Esophagus mucosa (tissue), 1 donor: ENCODE measurements at regions not wholly inside any gene's neighbourhood (a gene's known extent, or its start where the extent isn't known, plus 50 kb on each side); places are given as distances from the start of the nearest gene placed in this dataset.
"Not testable (repeated sequence)": the region's sequence is repeated elsewhere in the genome, so short reads cannot be mapped to it uniquely, and the experiment has no call there.

Experiments used
- ATAC-seq: fragments of 200-7000 bp; cut with Tn5 transposase; one replicate; pipeline ENCODE4 v1.9.1; 2020
- donor health status: DM: yes; HTN: yes; CAD: no.

DNA sequence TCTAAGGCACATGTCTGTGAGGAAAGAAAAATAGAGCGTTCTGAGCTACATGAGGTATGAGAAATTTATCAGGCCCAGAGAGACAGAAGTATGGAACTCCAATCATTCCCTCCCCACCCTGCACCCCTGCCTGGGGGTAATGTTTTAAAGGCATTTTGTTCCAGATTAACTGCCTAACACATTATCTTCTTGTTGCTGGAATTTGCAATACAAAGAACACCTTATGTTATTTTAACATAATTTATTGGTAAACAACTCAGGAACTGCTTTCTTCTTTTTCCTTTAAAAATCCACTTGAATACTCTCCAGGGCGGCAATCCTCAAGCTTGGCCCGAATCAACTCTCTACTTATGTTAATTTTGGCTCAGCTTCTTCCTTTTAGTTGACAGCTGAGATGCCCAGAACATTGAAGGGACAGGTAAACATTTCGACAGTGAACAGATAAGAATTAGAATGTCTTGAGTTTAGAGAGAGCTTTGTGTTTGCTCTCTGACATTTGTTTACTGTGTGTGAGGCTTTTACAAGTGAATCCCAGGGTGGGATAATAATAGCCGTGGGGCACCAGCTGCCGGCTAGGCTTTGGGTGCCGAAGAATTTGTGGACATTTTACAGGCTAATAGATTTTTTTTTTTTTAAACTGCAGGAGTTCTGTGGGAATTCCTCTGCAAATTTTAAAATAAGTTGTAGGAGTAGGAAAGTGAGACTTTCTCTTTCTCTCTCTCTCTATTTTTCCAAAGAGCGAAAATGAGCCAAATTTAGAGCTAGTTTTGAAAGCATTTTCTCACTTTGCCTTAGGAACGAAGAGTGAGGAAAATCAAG lies 96.4 kb upstream of the TAF11L2 start:
- no peak for ATAC-seq

DNA sequence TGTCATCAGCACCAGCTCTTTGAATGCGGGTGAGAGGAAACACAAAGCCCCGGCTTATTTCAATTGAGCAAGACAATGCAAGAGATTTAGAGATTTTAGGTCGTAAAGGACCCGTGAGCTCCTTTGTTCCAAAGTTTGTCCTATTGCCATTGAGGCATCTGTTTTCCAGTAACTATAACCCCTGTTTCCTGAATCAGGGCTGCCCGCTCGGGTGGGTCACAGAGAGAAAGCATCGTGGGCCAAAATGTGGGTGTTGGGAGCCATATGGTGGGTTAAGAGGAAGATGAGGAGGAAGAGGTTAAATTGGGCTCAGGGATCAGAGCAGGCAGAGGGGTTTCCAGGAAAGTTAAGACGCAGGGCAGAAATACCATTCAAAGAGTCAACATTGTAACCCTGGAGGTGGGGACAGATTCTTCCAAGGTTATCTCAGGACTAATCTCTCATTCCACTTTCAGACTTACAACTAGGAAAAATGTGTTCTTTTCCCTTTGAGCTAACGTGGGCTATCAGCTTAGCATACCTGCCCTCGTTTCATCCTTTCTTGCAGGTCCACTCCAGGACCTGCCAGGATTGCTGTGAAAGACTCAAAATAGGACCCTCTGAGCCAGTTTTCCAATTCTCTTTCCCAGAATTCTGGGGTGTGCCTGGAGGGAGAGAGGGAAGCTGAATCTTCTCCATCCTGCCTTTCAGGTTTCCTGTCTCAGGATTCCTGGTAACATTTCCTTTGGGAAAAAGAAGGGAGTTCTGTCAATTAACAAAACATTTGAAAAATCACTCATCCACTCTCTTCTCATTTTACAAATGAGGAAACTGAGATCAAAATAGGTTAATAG lies 95.5 kb upstream of the TAF11L2 start:
- no peak for ATAC-seq

DNA sequence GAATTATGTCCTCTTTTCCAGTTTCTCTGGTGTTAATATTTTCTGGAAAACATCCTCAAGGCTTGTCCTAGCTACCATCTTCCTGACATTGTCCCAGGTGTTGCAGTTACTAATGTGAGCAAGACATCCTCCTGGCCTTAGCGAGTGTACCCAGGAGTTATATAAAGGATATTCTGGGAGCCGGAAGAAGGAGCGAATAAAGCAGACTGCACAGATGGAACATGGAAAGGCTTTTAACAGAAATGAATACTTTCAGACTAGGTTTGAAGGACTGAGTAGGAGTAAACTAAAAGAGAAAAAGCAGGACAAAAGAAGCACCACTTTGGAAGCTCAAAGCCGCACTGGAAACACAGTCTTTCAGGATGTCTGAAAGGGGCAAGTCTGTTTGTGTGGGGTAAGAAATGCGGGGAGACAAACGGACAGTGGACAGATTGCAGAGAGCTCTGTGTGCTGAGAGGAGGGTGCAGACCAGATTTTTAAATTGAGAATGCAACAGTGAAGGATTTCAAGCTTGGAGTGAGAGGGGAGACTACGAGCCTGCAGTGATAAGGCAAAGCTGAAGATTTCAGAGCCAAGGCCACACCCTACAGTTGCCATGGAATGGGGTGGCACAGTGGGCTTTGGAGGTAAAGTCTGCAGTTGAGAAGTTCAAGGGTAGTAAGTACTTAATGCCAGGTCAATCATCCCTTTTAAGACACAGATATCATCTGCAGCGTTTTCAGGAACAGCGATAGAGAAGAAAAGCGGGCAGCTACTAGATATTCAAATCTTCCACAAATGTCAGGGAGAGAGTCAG lies 94.1 kb upstream of the TAF11L2 start:
- no peak for ATAC-seq

DNA sequence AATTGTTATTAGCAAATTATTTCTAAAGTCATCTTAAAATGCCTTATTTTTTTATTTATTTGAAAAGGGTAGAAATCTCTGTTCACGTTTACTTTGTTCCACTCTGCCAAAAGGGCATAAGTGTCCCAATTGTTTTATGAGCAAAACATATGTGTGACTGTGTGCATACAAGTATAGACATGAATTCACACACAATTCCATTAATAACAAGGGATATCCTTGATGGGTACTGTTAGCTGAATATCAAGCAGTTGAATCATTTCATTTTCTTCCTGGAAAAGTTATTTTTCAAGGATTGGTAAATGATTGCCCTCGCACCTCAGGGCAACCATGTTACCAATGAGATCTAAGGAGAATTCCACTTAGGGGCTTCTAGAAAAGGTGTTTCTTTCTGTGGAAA lies 92.1 kb upstream of the TAF11L2 start:
- no peak for ATAC-seq

DNA sequence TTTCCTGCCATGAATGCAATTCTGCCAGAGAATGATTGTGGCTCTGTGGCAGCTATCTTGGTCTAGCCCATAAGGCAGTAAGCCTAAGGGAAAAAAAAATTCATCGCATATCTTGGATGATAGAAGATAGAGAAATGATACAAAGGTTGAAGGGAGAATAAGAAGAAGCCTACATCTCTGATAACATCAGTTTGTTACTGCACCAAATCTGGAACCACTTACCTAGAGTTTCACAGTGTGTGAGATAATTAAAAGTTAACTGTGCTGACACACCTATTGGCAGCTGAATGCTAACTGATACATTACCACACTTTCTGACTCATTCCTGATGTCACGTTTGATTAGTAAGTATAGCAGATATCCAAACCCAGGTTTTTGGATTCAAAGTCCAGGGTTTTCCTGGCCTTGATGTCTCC lies 91.6 kb upstream of the TAF11L2 start:
- peak; percentile 39 for ATAC-seq

DNA sequence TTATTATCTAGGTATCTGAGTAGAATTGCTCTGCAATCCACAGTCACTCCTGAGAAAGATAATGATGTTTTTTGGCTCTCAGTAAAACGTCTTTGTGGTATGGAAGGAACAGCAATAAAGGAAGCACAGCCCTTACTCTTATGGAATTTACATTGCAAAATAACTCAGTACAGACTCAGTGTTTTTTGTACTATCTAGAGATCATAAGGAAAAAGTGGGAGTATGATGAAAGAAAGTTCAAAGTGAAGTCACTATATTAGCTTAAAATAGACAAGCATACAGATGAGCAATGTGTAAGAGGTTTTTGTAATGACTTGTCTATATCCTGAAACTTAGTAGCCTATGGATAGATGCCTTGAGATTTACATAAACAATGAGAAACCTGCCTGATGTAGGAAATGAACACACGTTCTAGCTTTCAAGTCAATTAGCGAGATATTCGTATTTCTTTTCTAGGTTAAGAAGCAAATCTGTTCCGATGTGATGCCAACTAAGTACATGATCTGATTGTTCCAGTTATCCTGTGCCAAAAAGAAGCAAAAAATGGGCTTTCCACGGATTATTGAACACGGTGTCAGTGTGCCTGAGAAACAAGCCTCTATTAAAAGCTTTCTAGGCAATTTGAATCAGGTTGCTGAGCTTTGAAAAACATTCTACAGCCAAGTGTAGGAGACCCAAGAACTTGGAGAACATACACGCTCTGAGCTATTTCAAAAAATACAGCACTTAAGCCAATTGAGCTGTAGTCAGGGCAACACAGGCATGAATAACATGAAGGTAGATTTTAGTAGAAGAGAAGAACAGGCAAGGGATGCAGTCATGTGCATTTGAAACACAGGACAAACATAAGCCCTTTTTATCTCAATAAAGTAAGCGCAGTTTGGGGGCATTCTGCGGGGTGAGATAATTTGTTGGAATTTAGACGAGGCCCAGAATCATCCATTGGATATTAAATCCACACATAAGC lies 86.3 kb upstream of the TAF11L2 start:
- peak; percentile 37 for ATAC-seq

DNA sequence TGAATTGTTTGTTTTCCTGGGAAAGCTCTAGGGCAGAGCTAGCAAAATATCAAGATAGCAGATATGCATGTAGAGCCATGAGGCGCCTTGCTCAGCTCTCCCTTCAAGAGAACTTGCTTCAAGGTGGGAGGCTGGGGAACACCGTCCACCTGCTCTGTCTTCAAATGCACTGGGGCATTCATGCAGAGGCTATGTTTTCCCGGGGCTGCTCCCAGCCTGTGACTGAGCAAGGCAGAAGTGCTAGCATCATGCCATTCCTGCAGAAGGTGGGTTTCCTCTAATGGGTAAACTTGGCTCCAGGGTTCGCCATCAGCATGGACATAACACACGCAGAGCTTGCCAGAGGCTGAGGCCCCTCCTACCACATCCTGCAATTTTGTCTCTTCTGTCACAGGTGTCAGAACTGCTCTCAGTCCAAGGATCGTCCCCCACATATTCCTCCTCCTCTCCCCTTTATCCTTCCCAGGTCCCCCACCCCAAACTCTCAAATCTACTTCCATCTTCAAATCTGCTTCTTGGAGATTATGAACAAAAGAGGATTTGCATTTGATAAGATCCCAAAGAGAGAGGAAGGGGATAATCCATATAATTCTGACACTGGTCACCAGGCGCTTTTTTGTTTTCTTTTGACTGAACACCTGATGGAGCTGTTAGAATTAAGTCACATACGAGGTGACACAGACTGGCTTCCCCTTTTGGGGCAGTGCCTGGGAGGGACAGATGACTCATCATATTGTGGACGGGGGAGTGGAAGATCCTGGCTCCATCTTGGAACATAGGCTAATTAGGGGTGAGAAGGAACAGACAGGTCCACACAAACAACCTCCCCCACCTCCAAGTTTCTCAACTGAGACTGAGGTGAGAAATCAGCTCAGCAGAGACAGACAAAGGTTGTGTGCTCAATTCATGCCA lies 85.0 kb upstream of the TAF11L2 start:
- ATAC-seq = peak; percentile 33

DNA sequence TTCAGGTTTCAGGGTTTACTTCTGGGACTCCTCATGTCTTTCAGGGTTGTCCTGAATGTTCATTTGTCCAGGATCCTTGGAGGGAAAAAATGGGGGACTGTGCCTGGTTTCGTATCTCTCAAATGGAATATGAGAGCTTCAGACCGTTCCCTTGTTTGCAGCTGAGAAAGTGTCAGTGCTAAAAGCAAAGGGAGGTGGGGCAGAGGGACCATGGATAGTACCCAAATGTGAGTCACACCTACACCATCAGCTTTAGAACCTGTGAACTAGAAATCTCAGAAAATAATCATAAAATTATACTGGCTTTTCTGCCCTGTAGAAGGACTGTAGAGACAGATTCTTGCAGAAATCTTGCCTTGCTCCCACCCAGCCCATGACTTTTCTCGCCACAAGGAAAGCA lies 84.3 kb upstream of the TAF11L2 start:
- ATAC-seq = no peak

DNA sequence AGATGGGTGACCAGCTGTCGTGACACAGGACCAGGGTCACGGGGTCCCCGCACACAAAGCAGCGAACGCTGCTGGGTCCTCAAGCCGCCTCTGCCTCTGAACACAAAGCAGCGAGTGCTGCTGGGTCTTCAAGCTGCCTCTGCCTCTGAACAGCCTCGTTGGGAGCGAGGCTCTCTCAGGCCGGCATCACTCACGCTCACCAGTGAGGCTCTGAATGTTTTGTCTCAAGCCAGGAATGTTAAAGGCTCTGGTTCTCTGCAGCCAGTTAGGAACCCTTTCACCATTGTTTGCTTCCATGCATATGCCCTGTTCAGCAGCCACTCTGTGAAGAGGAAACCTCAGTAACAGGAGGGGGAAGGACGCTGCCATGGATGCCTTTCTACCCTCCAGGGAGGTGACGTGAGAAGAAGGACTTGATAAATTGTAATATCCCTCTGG lies 82.7 kb upstream of the TAF11L2 start:
- no peak for ATAC-seq

DNA sequence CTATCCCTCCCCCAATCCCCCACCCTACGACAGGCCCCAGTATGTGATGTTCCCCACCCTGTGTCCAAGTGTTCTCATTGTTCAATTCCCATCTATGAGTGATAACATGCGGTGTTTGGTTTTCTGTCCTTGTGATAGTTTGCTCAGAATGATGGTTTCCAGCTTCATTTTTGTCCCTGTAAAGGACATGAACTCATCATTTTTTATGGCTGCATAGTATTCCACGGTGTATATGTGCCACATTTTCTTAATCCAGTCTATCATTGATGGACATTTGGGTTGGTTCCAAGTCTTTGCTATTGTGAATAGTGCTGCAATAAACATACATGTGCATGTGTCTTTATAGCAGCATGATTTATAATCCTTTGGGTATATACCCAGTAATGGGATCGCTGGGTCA lies 81.7 kb upstream of the TAF11L2 start:
- ATAC-seq = not testable (repeated sequence)

DNA sequence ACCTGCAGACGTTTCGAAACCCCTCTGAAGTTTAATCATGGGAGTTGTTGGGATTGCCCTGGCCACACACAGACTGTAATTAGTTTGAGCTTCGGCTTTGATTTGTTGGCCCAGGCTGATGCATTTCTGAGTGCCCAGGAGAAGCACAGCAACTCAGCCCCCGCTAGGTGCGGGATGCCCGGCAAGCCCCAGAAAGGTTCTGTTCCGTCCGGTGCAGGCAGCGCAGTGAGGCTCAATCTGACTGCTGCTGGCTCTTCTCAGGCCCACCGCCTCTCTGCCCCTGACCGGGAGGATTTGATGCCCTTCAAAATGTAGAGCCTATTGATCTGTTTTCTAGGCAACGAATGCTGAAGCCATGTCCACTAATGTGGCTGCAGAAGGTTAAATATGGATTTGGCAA lies 73.4 kb upstream of the TAF11L2 start:
- no peak for ATAC-seq

DNA sequence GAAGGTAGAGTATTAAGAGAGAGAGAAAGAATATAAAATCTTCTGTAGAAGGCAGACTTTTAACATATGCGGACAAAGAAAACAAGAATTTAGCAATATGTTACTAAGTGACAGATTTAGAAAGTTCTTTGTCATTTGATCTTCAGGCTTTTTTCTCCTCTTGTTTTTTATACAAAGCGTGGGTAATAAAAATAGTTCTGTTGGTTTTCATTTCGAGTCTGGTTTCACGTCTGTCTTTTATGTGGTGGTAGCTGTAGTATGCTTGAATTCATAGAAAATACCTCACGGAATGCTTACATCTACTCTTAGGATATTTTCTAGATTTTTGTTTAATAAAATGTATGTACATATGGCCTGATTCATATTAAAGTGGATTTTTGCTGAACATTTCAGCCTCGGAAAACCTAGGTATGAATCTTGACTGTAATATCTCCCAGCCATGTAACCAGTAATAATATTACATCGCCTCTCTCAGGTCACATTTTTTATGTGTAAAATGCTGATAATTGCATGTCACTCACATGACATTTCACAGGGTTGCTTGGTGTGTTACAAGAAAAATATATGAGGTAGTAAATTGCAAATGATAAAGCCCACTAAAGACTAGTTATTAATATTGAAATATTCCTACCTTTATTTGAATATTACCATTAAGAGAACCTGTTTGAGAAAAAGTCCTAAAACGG lies 72.5 kb upstream of the TAF11L2 start:
- ATAC-seq = no peak

DNA sequence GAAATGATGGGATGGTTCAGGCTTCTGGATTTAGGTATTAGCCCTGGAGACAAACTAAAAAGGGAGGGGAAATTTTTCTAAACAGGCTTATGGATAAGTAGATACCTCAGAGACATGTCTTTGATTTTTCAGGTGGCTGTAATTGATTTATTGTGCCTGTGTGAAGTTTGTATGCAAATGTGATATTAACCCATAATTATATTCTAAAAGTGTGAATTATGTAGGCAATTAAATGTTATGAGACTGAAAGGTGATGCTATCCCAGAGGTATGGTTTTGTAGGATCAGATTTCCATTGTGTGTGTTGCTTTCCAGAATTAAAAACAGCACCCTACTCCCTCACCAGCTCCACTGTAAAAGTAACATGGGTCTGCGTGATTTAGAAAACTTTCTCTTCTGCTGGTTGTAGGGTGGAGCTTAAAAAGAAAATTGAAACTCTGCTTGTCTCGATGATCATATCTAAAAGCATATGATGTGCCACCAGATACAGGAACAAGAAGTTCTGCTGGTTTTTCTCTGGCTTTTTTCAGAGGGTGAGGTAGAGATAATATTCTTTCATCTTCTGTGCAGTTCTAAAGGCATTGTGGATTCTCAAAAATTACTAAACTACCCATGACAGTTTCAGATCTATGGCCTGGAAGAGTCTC lies 71.8 kb upstream of the TAF11L2 start:
- no peak for ATAC-seq

DNA sequence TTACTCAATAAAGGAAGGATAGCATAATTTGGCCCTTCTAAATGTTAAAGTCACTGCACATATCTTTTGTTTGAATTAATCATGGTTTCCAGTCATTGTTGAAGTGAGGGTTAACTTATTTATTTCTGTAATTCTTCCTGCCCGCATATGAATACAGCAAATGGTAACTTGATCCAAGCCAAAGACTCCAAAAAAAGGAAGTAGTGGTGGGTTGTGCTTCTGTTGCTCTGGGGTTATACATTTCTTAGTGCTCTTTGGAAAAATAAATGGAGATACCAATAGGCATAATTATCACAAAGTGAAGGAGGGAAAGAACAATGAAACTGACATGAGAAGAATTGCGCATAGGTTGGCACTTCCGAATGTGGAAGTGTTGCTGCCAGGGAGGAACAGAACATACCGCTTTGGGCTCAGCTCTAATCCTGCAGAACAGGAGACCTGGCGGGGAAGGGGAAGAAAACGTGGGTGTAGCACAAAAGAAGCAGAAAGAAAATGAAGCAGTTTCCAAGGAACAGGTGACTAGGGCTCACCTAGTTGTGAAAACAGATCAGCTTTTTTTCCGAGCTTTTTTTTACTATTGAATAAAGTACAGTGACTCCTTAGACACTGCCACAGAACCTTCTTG lies 69.7 kb upstream of the TAF11L2 start:
- no peak for ATAC-seq

DNA sequence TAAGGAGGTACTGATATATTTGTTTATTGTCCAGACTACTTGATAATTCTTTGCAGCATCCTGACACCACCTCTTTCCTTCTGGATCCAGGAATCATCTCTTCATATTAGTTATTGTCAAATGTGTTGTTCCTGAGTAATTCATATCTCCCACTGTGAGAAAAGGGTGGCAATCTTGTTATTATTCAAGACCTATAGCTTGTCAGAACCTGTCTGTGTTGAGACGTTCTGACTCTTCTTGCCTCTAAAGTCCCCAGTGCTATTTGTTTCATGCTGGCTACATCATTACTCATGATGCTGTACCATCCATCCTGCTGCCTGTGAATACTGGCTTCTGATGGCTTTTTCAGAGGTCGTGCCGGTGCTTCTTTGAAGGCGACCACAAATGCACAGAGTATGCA lies 68.7 kb upstream of the TAF11L2 start:
- no peak for ATAC-seq

DNA sequence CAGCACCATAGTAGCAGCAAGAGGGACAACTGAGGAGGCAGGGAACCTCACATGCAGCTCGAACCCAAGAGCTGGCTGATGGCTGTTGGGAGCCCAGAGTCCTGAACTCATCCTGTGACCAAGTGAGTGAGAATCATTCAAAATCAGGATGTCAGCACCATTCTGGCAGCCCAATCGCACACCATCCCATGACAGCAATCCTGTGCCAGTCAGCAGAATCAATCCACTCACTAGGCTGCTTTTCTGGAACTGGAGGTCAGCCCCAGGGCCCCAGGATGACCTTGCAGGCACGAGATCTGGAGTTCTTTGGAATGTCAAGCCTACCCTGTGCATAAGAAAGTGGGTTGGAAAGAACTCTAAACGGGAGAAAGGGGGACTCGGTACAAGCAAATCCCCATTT lies 67.8 kb upstream of the TAF11L2 start:
- ATAC-seq = no peak

DNA sequence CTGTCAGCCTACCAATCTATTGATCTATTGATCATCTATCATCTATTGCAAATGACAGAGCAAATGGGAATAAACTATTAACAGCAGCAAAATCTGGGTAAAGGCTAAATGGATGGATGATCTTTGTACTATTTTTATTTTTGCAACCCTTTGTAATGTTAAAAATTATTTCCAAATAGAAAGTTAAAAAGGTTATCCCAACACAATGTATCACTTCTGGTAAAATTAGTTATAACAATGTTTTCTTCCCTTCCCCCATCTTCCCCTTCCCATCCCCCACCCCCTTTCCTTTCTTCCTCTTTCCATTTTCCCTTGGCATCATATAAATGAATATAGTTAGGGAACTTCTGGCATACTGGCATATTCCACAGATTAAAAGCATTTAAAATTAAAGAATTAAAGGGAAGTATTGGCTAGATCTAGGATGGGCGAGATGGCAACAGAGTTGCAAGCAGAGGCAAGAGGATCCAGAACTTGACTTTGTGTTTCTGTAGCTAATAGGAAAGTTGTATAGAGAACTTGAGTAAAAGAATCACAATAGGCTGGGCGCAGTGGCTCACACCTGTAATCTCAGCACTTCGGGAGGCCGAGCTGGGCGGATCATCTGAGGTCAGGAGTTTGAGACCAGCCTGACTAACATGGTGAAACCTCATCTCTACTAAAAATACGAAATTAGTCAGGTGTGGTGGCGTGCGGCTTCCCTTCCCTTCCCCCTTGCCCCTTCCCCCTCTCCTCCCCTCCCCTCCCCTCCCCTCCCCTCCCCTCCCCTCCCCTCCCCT lies 66.6 kb upstream of the TAF11L2 start:
- no peak for ATAC-seq

DNA sequence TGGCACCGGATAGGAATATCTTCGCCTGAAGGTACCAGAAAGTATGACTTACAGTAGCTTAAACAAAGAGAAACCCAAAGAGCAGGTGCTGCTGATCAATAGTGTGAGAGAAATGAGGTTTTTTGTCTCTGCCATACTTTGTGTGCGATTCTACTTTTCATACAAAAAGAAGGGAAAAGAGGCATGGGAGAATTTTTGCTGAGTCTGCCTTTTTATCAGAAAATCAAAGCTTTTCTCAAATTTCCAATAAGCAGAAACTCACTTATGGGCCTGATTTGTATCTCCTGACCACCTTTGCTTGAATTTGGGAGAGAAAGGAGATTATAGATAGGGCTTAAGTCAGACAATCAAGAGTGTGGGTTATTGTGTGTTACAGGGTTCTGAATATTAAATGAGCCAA lies 65.5 kb upstream of the TAF11L2 start:
- no peak for ATAC-seq
